HG03520 (cell line): ENCODE measurements at regions not wholly inside any gene's neighbourhood (a gene's known extent, or its start where the extent isn't known, plus 50 kb on each side); places are given as distances from the start of the nearest gene placed in this dataset.

Experiments used
- ATAC-seq: cut with Tn5 transposase; IDR thresholded peaks from one replicate; pipeline ENCODE4 v1.9.1; 2021; ENCODE audit warnings: mild to moderate bottlenecking, moderate library complexity; ENCODE audit not compliant: unreplicated experiment

DNA sequence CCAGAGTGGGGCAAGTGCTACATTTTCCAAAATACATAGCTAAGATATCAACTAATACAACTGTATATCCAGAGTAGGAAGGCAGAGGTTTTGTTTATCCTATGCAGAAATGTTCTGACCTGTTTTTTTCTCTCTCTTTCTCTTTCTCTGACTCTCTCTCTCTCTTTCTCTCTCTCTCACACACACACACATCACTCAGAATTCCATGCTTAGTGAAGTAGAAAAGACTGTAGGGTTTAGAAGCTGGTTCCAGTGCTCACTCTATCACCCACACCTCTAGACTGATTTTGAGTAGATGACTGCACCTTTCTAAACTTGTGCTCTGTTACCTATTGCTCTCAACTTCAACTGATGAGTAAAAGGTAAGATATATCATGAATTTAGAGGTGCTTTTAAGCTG, 356.7 kb downstream of the LRIG3 start:
- ATAC-seq = no peak

GRCh38 chr12:58564721-58565120, 355.6 kb downstream of the LRIG3 start:
- ATAC-seq = no peak

DNA sequence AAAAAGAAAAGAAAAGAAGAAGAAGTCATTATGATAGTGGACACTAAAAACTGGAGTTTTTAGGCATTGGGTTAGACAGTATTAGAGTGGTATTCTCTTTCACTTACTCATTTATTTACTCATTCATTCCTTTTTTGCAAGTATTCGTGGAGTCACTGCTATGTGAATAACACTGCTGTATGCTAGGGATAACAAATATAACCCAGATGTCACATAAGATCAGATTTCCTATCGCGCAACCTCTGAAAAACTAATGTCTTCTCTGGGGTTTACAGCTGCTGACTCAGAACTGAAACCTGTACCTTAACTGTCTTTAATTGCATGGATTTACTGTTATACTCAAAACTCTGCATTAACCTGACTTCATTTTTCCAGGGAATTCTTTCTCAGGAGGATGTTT, 353.7 kb downstream of the LRIG3 start:
- no peak for ATAC-seq

DNA sequence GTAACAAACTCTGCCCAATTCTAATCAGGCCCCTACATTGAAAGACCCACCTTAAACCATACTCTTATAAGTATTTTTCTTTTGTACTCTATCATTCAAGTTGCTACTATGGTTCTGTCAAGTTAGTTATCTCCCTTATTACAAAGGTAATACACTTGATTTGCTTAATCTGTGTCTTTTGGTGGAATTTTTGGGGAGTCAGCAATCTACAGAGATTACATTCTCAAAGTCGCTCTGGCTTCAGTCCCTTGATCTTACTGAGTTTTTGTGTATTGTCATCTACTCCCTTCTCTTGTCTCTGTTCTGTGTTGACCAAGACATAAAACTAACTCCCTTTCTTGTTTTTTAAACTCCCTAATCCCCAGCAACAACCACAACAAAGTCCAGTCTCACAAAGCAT, 353.1 kb downstream of the LRIG3 start:
- ATAC-seq = no peak

- ATAC-seq = no peak
Observed at GRCh38 chr12:58570411-58570810, 349.9 kb downstream of the LRIG3 start.

DNA sequence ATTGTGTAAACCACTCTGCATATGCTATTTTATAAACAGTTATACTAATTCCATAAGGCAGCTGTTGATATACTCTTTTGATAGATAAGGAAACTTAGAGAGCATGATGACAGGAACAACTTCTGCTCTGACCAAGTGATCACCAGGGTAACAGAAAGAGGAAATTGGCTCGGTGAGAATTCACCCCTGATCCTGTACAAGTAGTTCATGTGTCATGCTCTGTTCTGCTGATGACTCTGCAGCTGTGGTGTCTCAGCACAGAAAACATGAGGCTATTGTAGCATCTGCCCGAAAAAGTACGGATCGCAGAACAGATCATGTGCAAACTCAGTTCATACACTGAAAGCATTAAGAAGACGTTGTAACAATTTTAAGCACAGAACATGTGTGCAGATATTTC, 345.0 kb downstream of the LRIG3 start:
- ATAC-seq = no peak

GRCh38 chr12:58576081-58576480, 344.2 kb downstream of the LRIG3 start:
- no peak for ATAC-seq

- no peak for ATAC-seq
Observed at GRCh38 chr12:58576916-58577315, 343.4 kb downstream of the LRIG3 start.

- ATAC-seq = no peak
Observed at GRCh38 chr12:58580095-58580494, 340.2 kb downstream of the LRIG3 start.

GRCh38 chr12:58583529-58583928, 336.8 kb downstream of the LRIG3 start:
- no peak for ATAC-seq

DNA sequence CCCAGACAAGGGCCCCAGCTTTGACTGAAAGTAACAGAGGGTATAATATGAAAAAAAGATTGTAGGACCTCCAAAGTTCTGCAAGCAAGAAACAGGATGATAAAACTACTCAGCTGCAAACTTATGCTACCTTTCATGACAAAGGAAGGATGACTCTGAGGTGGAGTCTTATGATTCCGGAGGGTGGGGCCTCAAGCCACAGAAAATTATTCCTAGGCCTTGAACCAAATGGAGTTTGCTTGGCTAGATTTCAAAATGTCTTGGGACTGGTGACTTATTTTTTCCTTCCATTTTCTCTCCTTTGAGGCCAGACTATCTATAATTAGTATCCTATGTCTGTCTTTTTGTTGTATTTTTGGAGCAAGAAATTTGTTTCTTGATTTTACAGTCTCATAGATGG, 336.4 kb downstream of the LRIG3 start:
- ATAC-seq = no peak

DNA sequence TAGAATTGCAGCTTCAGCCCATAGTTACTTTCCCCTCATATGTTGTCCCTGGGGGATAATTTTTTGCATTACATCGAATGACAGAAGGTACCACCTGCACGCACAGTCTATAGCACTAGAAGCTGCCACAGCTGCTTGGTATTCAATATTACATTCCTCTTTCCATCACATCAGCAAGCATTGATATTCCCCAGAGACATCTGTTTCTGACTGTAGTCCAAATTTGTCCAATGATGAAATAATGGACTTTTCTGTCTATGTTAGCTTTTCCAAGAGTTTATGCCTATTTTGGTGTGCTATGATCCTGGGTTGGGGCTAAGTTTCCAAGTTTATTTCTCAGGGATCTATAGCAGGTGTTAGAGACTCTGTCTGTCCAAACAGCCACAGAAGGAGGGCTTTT, 335.4 kb downstream of the LRIG3 start:
- no peak for ATAC-seq

DNA sequence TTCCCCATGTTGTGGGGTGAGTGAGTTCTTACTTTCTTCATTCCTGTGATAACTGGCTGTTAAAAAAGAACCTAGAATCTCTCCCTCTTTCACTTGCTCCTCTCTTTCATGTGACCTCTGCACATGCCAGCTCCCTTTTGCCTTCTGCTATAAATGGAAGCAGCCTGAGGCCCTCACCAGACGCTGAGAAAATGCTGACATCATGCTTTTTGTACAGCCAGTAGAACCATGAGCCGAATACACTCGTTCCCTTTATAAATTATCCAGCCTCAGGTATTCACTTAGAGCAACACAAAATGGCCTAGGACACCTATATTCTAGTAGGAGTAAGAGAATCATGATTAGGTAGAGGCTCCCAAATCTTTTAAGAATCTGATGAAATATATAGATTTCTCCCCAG, 333.5 kb downstream of the LRIG3 start:
- ATAC-seq = no peak

DNA sequence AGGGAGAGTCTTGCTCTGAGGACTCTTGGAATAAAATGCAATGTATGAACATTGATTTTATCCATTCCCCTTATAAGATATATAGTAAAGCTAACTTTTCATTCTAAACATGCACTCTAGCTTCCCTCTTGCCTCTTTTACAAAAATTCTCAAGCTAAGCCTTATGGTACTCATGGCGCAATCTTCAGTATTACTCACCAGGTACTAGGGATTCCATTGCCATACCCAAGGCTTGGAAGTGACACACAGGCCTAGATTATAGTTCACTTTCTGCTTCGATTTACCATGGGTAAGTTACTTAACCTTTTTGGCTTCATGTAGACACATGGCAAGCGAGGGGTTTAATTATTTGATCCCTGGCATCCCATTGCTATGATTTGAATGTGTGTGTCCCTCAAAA, 331.5 kb downstream of the LRIG3 start:
- ATAC-seq = no peak

DNA sequence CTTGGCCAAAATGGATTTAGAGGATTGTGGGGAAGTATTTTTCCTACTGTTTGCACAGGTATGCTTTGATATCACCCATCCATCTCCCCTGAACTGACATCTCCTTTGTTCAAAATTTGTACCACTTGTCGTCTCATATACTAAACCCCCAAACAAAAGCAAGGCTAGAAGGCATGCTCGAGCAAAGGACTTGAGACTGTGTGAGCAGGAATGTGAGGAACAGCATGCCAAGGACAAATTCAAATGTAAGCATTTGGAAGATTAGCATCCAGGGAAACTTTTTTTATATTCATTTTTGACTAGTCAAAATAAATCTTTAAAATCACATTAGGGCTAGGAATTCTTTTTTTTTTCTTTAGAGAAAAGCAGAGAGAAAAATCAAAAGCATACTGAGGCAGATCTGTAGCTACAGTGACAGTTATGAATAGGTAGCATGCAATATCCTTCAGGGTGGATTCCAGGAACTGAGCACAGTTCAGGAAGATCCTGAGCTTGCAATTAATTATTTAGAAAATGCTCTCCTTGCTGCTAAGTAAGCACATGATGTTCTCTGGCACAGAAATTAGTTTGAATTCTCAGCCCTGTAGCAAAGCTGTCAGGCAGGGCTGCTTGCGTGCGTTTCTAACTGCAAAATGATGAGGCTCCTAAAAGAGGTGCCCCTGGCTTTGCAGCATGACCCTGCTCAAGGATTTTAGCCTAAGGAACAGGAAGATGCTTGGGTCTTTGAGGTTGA, 327.7 kb downstream of the LRIG3 start:
- ATAC-seq = no peak

- ATAC-seq = no peak
Observed at GRCh38 chr12:58593557-58594304, 326.6 kb downstream of the LRIG3 start.

DNA sequence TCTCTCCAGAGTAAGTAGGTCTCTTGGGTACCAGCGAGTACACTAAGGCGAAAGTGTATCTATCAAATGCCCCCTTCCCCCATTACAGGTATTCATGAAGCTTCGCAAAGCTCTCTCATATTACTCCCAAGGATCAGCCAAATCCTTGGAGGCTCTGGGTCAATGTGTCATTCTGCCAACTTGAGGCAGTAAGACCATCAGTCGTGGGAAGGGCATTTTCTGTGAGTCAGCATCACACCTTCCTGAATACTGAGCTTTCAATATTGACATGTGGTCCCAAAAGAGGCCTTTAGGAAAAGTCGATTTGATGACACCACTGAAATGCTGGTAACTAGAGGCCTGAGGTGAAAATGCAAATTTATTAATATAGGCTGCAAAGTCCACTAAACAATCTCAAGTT, 323.9 kb downstream of the LRIG3 start:
- no peak for ATAC-seq

- ATAC-seq = no peak
Observed at GRCh38 chr12:58601529-58601928, 318.8 kb downstream of the LRIG3 start.

DNA sequence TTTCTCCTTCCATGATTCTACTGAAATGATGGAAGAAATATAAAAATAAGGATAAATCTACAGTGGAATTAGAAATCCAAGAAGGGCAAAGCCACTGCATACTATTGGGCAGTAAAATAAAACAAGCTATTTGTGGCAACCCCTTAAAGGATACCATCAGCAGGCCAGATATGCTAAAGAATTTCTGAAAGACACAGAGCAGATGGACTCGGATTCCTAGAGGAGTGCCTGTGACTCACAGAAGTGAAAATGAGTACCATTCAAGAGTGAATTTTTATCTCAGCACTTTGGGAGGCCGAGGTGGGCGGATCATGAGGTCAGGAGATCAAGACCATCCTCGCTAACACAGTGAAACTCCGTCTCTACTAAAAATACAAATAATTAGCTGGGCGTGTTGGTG, 318.1 kb downstream of the LRIG3 start:
- ATAC-seq = no peak

DNA sequence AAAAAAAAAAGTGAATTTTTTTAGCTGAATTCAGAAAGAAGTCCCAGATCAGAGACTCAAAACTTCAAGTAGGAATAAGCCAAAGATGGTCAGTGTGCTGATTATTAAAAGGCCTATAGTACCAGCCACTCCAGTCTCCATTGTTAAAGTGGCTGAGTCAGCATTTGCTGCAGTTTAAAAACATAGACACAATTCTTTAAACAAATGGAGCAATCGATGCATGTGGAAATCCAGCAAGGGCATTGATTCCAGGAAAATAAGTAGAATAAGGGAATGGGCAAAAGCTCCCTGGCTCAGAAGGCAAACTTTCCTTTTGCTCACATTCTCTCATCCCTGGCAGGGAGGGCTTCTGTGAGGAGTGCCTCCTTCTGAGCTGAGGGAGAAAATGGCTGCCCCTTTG, 317.6 kb downstream of the LRIG3 start:
- ATAC-seq = no peak

- ATAC-seq = no peak
Observed at GRCh38 chr12:58607805-58608204, 312.5 kb downstream of the LRIG3 start.

- ATAC-seq = no peak
Observed at GRCh38 chr12:58608711-58609110, 311.6 kb downstream of the LRIG3 start.

DNA sequence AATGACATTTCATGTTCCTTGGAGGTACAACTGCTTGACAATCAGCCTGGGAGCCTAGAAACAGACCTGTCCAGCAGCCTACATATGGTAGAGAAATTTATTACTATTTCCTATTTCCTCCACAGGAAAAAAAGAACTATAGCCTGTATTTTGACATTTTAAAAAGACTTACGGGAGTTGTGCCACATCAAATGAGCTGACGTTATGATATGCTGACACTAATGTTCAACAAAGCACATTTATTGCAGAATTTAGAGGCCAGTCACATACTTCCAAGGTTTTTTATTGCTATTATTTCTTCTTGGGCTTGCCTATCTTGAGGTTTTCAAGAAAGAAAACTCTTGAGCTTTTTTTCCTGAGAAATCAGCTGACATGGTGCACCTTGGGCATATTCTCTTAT, 305.3 kb downstream of the LRIG3 start:
- ATAC-seq = no peak
